HCT116 (cell line): ENCODE measurements at regions not wholly inside any gene's neighbourhood (a gene's known extent, or its start where the extent isn't known, plus 50 kb on each side); places are given as distances from the start of the nearest gene placed in this dataset.

ENCODE experiments used
- ATAC-seq: fragments of 200-7000 bp; cut with Tn5 transposase; 2 replicates; pipeline ENCODE4 v1.9.1; 2020; ENCODE audit warnings: mild to moderate bottlenecking, moderate library complexity
- BruUV-seq: library from RNA; stranded (reverse); fragments of 400-500 nt; replicated peaks from 2 replicates; lab custom pipeline; 2021; lab: Mats Ljungman, UMichigan
- CTCF ChIA-PET: fragments of 300-600 bp; sonication (Branson Sonifier 250); formaldehyde crosslinking; loops from one replicate; lab custom pipeline; 2021; ENCODE audit warnings: antibody characterized with exemption; lab: Charles Lee
- POLR2A ChIA-PET: fragments of 300-600, 350-600 bp; sonication (Branson Sonifier 250); formaldehyde crosslinking; loops from one replicate; lab custom pipeline; 2021; ENCODE audit warnings: antibody characterized with exemption; lab: Charles Lee
- RAD21 ChIA-PET, 2 experiments: fragments of 300-600 bp; sonication (Branson Sonifier 250); formaldehyde crosslinking; loops; one replicate each; lab custom pipeline; 2023; ENCODE audit warnings: low total read pairs in 2 of 2; ENCODE audit not compliant: uncharacterized antibody in 2 of 2, unreplicated experiment in 2 of 2, low non-redundant PET in 1 of 2; lab: Charles Lee
- DNase-seq: peaks from one replicate; pipeline ENCODE4 v3.0.0-alpha.2; 2010; ENCODE audit warnings: low read depth, low spot score
- H2AFZ ChIP-seq: fragments of 200-600 bp; shearing (Covaris generic), sonication (generic); 2 replicates; pipeline ENCODE4 v1.6.1; 2017; ENCODE audit warnings: low read depth, mixed run types, mixed read lengths, antibody characterized with exemption, low read length; ENCODE audit not compliant: poor library complexity, severe bottlenecking
- H3K27ac ChIP-seq: 2 replicates; pipeline ENCODE4 v1.5.1; 2012; ENCODE audit warnings: low read depth, low read length
- H3K27me3 ChIP-seq: fragments of 200-600 bp; sonication (generic); 2 replicates; pipeline ENCODE4 v1.6.1; 2016; ENCODE audit warnings: mixed run types, low read length, mixed read lengths; ENCODE audit not compliant: insufficient read depth
- H3K36me3 ChIP-seq, 2 experiments: fragments of 200-500 bp in 1 of 2; fragments of 200-600 bp in 1 of 2; sonication (Bioruptor generic) in 1 of 2; sonication (generic) in 1 of 2; 2 replicates each; pipeline versions ENCODE4 v1.5.1 to v1.6.1; 2014 to 2016; ENCODE audit warnings: low read length in 2 of 2, inconsistent platforms in 1 of 2, mixed read lengths in 1 of 2, mixed run types in 1 of 2; ENCODE audit not compliant: insufficient read depth in 2 of 2, control insufficient read depth in 1 of 2
- H3K4me1 ChIP-seq, 2 experiments: fragments of 200-600 bp in 1 of 2; sonication (generic) in 1 of 2; 2 replicates each; pipeline versions ENCODE4 v1.5.1 to v1.6.1; 2012 to 2017; ENCODE audit warnings: low read length in 2 of 2, inconsistent platforms in 1 of 2, mild to moderate bottlenecking in 1 of 2, mixed read lengths in 1 of 2, mixed run types in 1 of 2, moderate library complexity in 1 of 2; ENCODE audit not compliant: insufficient read depth in 2 of 2, control insufficient read depth in 1 of 2
- H3K4me2 ChIP-seq: fragments of 200-600 bp; sonication (generic); 2 replicates; pipeline ENCODE4 v1.6.1; 2017; ENCODE audit warnings: mixed run types, low read length, mixed read lengths
- H3K4me3 ChIP-seq, 2 experiments: fragments of 200-600 bp in 1 of 2; sonication (generic) in 1 of 2; replicated peaks in 1 of 2; 2 replicates each; pipeline ENCODE4 v1.5.1; 2011 to 2016; ENCODE audit warnings: low read length in 2 of 2, control low read depth in 1 of 2, low read depth in 1 of 2, mild to moderate bottlenecking in 1 of 2, mixed read lengths in 1 of 2, mixed run types in 1 of 2
- H3K79me2 ChIP-seq: fragments of 200-600 bp; sonication (generic); 2 replicates; pipeline ENCODE4 v1.6.1; 2017; ENCODE audit warnings: mild to moderate bottlenecking, mixed run types, low read length, moderate library complexity, mixed read lengths; ENCODE audit not compliant: insufficient read depth
- H3K9ac ChIP-seq: fragments of 200-600 bp; sonication (generic); 2 replicates; pipeline ENCODE4 v1.6.1; 2016; ENCODE audit warnings: low read length, mixed read lengths
- H3K9me2 ChIP-seq: fragments of 200-600 bp; sonication (generic), shearing (Covaris generic); 2 replicates; pipeline ENCODE4 v1.6.1; 2017; ENCODE audit warnings: mixed run types, mild to moderate bottlenecking, moderate library complexity; ENCODE audit not compliant: insufficient read depth
- H3K9me3 ChIP-seq, 2 experiments: fragments of 200-500 bp in 1 of 2; fragments of 200-600 bp in 1 of 2; sonication (Bioruptor generic) in 1 of 2; sonication (generic) in 1 of 2; 2 replicates each; pipeline ENCODE4 v1.6.1; 2014 to 2017; ENCODE audit warnings: low read length in 2 of 2, mixed read lengths in 2 of 2, inconsistent platforms in 1 of 2, low read depth in 1 of 2, mild to moderate bottlenecking in 1 of 2, mixed run types in 1 of 2, moderate library complexity in 1 of 2; ENCODE audit not compliant: control insufficient read depth in 1 of 2, insufficient read depth in 1 of 2
- H4K20me1 ChIP-seq: fragments of 200-600 bp; sonication (generic), shearing (Covaris generic); 2 replicates; pipeline ENCODE4 v1.6.1; 2017; ENCODE audit warnings: mixed run types, mild to moderate bottlenecking, moderate library complexity; ENCODE audit not compliant: insufficient read depth
- EGR1 ChIP-seq: IDR thresholded peaks from 2 replicates; pipeline ENCODE4 v1.6.1; 2012; ENCODE audit warnings: low read depth
- ELF1 ChIP-seq: IDR thresholded peaks from 2 replicates; pipeline ENCODE4 v1.6.1; 2012; ENCODE audit warnings: low read depth, borderline replicate concordance
- EZH2 ChIP-seq: fragments of 200-600 bp; sonication (generic); IDR thresholded peaks from 2 replicates; pipeline ENCODE4 v1.6.1; 2017; ENCODE audit warnings: antibody characterized with exemption, mixed run types
- EZH2phosphoT487 ChIP-seq: fragments of 200-600 bp; IDR thresholded peaks from 2 replicates; pipeline ENCODE4 v1.6.1; 2018; ENCODE audit warnings: antibody characterized with exemption, borderline replicate concordance
- FOSL1 ChIP-seq: IDR thresholded peaks from 2 replicates; pipeline ENCODE4 v1.6.1; 2012; ENCODE audit warnings: low read depth
- POLR2A ChIP-seq: IDR thresholded peaks from 2 replicates; pipeline ENCODE4 v1.7.0; 2011; ENCODE audit warnings: borderline replicate concordance; ENCODE audit not compliant: insufficient read depth, insufficient read length; ENCODE audit errors: extremely low read depth
- RAD21 ChIP-seq: IDR thresholded peaks from 2 replicates; pipeline ENCODE4 v1.6.1; 2012; ENCODE audit warnings: low read depth, mild to moderate bottlenecking
- SP1 ChIP-seq: IDR thresholded peaks from 2 replicates; pipeline ENCODE4 v1.6.1; 2012; ENCODE audit warnings: low read depth
- SRF ChIP-seq: IDR thresholded peaks from 2 replicates; pipeline ENCODE4 v1.6.1; 2012; ENCODE audit warnings: low read depth
- YY1 ChIP-seq: IDR thresholded peaks from 2 replicates; pipeline ENCODE4 v1.6.1; 2011; ENCODE audit warnings: low read length, low read depth, moderate library complexity, mild to moderate bottlenecking; ENCODE audit not compliant: insufficient replicate concordance; ENCODE audit errors: extremely low read depth
- ZNF274 ChIP-seq: fragments of 200-500 bp; sonication (Bioruptor generic); IDR thresholded peaks from 2 replicates; pipeline ENCODE4 v1.6.1; 2014; ENCODE audit warnings: mild to moderate bottlenecking, low read depth, low read length, inconsistent platforms
- intact Hi-C: fragments of 100-400 bp; cut with micrococcal nuclease; formaldehyde crosslinking; loops from 2 replicates; pipeline ENCODE4 v1.10.0; 2022
- TF ChIP-seq, protein P1 (sequence below): IDR thresholded peaks from 2 replicates; pipeline ENCODE4 v1.6.1; 2012

DNA sequence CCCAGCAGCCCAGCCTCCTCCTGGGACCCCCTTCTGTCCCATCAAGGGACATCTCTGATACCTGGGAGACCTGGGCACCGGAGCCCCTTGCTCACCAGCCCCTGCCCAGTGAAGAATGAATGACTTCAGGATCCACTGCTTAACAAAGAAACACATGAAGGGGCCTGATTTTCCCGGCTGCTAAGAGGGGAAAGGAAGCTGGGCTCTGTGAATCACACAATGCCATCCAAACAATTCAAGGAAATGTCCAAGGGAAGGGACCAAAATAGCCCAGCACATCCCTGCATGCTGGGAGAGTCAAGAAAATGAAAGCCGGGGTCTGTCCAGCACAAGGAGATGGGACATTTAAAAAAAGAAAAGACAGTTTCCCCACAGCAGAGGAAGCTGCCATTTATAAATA lies 128.7 kb upstream of the JCAD start (continued):
- TF ChIP-seq EGR1 = no peak
- TF ChIP-seq, protein P1, sequence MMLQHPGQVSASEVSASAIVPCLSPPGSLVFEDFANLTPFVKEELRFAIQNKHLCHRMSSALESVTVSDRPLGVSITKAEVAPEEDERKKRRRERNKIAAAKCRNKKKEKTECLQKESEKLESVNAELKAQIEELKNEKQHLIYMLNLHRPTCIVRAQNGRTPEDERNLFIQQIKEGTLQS = no peak
- no peak for TF ChIP-seq EZH2
- no peak for TF ChIP-seq RAD21
- TF ChIP-seq SRF = no peak
- TF ChIP-seq, all 23 proteins: peak for 0

DNA sequence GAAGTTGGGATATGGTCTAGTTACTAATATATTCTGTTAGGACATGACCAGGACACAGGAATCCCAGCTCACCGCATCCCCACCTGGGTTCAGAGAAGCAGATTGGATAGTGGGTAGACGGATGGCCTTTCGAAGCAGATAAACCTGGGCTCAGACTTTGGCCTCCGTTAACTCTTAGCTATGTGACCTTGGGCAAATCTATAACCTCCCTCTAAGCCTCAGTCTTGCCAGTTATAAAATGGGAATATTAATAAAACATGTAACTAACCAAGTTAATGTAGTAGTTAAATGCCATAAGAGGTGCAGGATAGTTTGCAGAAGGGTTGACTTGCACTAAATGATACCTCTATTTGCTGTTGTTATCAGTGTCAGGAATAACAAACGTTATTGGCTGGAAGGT lies 127.6 kb upstream of the JCAD start:
- H3K4me3 ChIP-seq = no peak overlapping the region
- BruUV-seq = no TSS peak
- ChIA-PET POLR2A (no interaction called here), CTCF (no interaction called here), RAD21 (no interaction called here)
- no peak overlapping the region for H3K4me2 ChIP-seq
- no peak for DNase-seq
- TF ChIP-seq FOSL1 (no peak), SP1 (no peak), EZH2 (no peak), ELF1 (no peak), RAD21 (no peak), ZNF274 (no peak), EZH2phosphoT487 (no peak), POLR2A (no peak), YY1 (no peak)
- TF ChIP-seq, protein P1 = no peak
- no peak overlapping the region for H2AFZ ChIP-seq
- no peak for ATAC-seq
- H4K20me1 ChIP-seq = no peaks in the 10 kb centered on the region
- H3K27ac ChIP-seq = no peak overlapping the region
- H3K79me2 ChIP-seq = no peaks in the 10 kb centered on the region
- H3K27me3 ChIP-seq = no peaks in the 10 kb centered on the region
- intact Hi-C loops = no loop called here
- no peaks in the 10 kb centered on the region for H3K9me2 ChIP-seq
- peaks cover 4 to 28% of the 10 kb centered on the region in 2 experiments; a peak in 3 of 4 replicates for H3K4me1 ChIP-seq
- no peak overlapping the region for H3K9ac ChIP-seq
- H3K36me3 ChIP-seq = no peaks in the 10 kb centered on the region
- H3K9me3 ChIP-seq = no peaks in the 10 kb centered on the region
